Body of pancreas (tissue), 4 donors: ENCODE measurements at regions not wholly inside any gene's neighbourhood (a gene's known extent, or its start where the extent isn't known, plus 50 kb on each side); places are given as distances from the start of the nearest gene placed in this dataset.

Experiments used
- CTCF ChIP-seq, 7 experiments: fragments of 450-650 bp in 4 of 7; fragments of 200-600 bp in 3 of 7; sonication (generic) in 3 of 7; IDR thresholded peaks; one replicate each; pipeline ENCODE4 v1.5.1; 2016 to 2019; ENCODE audit warnings: antibody characterized with exemption in 7 of 7
- POLR2A ChIP-seq, 3 donors: fragments of 450-650 bp; IDR thresholded peaks; one replicate each; pipeline ENCODE4 v1.6.1; 2016; ENCODE audit warnings: antibody characterized with exemption in 3 of 3, mild to moderate bottlenecking in 2 of 3

- TF ChIP-seq CTCF (IDR thresholded peaks at IDR 0.05) (no peak), POLR2A (IDR thresholded peaks at IDR 0.05) (no peak)
These were observed 2272.1 kb downstream of the TP53TG3F start for GRCh38 chr16:35731341-35732040.
